ENCODE measurements at regions not wholly inside any gene's neighbourhood (a gene's known extent, or its start where the extent isn't known, plus 50 kb on each side); places are given as distances from the start of the nearest gene placed in this dataset.

DNA sequence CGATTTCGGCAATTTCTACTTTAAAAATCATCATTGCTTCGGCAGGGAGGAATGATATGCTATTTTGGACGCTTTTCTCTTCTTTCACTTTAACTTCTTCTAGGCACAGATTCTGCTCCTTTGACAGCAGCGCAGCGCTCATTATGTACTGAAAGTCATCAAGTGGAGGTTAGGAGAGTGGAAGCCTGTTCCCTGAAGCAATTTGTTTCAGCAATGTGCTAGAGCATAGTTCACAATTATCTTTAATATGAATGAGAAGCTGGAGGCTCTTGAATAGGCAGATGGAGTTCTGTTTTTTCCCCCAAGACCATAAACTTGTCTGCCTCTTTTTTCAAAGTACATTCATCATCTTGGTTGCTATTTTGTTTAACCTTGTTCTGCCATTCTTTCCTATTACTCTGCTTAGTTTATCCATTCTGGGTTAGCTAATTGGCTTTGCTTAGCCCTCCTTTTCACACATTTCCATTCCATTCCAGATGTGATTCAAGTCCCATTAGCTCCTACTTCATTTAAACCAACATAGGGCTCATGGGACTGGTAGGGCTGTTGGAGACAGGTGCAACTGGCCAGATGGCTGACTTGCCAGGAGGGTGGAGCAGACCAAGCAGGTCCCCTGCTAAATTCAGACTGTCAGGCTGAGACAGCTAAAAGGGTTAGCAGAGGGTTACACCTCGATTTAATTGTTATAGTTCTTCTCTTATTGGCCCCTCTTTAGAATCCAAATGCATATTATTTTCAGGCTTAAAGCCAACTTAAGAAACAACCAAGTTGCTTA, 534.7 kb upstream of the CBLB start:
- in situ Hi-C loops (cut with HindIII; ENCODE audit: low sequenced_read_pairs): no loop called here
- no peak for DNase-seq (ENCODE audit: low read depth, low spot score)
- H3K4me3 ChIP-seq (ENCODE audit: low read depth, low read length): no peak overlapping the region
- TF ChIP-seq, protein P1, sequence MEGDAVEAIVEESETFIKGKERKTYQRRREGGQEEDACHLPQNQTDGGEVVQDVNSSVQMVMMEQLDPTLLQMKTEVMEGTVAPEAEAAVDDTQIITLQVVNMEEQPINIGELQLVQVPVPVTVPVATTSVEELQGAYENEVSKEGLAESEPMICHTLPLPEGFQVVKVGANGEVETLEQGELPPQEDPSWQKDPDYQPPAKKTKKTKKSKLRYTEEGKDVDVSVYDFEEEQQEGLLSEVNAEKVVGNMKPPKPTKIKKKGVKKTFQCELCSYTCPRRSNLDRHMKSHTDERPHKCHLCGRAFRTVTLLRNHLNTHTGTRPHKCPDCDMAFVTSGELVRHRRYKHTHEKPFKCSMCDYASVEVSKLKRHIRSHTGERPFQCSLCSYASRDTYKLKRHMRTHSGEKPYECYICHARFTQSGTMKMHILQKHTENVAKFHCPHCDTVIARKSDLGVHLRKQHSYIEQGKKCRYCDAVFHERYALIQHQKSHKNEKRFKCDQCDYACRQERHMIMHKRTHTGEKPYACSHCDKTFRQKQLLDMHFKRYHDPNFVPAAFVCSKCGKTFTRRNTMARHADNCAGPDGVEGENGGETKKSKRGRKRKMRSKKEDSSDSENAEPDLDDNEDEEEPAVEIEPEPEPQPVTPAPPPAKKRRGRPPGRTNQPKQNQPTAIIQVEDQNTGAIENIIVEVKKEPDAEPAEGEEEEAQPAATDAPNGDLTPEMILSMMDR (IDR thresholded peaks at IDR 0.05; ENCODE audit: low read depth, low read length): no peak

DNA sequence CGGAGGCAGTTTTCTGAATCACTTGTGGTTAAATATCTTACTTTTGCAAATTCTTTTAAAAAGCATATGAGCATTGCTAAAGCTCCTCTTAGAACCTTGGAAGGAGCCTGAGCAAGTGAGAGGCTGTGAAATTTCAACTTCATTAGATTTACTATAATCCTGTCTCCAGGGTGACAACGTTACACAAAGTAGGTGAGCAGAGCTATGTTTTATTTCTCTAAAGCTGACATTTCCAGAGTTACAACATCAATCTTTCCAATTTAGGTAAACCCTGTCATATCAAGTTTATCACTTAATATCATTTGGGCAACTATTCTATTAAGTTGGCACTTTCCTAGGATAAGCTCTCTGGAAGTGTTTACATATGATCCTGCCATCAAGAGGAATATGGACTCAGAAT, 544.9 kb upstream of the CBLB start:
- in situ Hi-C loops (cut with HindIII; ENCODE audit: low sequenced_read_pairs): no loop called here
- TF ChIP-seq, protein P1 (IDR thresholded peaks at IDR 0.05; ENCODE audit: low read depth, low read length): no peak
- no peak for DNase-seq (ENCODE audit: low read depth, low spot score)
- H3K4me3 ChIP-seq (ENCODE audit: low read depth, low read length): no peak overlapping the region

DNA sequence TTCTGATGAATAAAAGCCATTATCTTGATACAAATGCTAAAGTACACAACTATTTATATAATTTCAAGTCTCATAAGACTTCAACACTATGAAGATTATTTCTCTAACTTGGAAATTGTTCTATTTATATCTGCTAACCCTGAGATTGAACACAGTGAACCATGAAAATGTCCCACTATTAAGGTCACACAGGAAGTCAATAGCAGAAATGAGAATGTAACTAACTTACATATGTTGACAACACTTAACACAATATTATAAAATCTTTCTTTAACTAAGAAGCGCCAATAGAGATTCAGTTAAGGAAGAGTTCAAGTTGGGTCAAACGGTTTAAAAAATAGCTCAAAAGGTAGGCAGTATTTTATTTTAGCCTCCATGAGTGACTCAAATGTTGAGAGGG, 551.8 kb upstream of the CBLB start:
- TF ChIP-seq, protein P1 (IDR thresholded peaks at IDR 0.05; ENCODE audit: low read depth, low read length): no peak
- DNase-seq (ENCODE audit: low read depth, low spot score): no peak
- in situ Hi-C loops (cut with HindIII; ENCODE audit: low sequenced_read_pairs): no loop called here
- no peak overlapping the region for H3K4me3 ChIP-seq (ENCODE audit: low read depth, low read length)

DNA sequence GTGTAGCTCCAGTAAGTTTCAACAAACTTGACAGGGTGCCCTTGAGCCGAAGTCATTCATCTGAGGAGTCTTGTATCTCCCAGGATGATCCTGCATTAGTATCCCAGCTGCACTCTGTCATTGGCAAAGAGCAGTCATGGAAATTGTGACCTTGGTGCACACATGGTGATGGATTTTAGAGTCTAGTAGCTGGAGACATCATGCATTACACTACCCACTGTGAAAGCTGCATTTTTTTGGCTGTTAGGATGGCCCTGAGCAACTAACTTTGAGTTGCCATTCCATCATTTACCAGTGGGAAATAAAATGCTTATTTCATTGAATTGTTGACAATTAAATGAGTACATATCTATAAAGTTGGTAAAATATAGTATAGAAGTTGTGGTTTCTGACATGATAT, 552.6 kb upstream of the CBLB start:
- TF ChIP-seq, protein P1 (IDR thresholded peaks at IDR 0.05; ENCODE audit: low read depth, low read length): no peak
- no peak for DNase-seq (ENCODE audit: low read depth, low spot score)
- in situ Hi-C loops (cut with HindIII; ENCODE audit: low sequenced_read_pairs): no loop called here
- H3K4me3 ChIP-seq (ENCODE audit: low read depth, low read length): no peak overlapping the region

DNA sequence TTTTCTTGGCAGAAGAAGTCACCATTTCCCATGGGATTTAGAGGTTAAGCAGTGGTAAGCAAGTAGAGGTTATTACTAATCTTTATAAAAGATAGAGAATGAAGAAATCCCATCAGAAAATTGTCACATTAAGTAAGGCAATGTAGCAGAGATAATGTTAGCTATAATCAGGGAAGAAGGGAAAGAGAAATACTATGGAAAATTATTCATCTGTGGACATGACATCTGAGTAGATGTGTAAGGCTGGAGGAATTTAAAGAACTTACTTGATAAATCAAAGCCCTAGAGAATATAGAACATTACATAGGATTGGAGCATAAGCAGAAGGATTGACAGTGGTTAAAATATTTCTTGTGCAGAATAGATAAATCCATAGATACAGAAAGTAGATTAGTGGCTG, 553.1 kb upstream of the CBLB start:
- in situ Hi-C loops (cut with HindIII; ENCODE audit: low sequenced_read_pairs): no loop called here

DNA sequence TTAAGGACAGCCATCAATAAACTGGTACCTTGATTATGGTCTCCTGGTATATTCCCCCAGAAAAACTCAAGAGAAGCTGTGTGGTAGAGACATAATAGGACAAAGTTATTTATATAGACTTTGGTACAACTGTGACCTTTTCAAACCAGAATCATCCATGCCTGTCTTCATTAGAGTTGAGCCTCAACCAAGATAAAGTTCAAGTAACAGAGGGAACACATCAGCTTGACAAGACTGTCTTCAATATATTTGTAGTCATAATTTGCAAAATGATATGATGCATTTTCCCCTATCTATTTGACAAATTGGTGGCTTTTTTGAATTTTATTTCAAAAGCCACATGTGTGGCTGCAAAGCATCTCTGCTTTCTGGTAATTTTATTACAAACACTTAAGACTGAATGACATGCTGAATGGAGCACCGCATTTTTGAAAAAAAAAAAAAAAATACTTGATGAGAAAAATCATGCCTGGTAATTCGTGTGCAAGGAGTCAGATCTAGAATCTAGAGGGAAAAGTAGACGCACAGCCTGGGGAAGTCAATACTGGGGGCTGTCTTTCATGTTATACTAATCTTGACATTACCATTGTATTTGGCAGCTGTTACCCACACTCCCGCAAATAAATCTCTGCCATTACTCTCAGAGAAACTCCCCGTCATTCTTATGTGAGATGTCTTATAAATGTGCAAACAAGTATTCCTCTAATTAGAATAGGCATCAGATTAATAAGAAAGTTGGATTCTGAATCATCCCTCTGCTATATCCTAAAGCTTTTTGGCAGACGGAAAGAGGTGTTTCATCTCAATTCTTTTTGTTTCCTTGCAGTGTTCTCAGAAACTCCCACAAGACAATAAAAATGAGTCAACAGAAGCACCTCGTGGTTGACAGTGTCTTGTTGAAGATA, 554.8 kb upstream of the CBLB start:
- in situ Hi-C loops (cut with HindIII; ENCODE audit: low sequenced_read_pairs): no loop called here
- TF ChIP-seq, protein P1 (IDR thresholded peaks at IDR 0.05; ENCODE audit: low read depth, low read length): no peak
- H3K4me3 ChIP-seq (ENCODE audit: low read depth, low read length): no peak overlapping the region
- peak; percentile 6 for DNase-seq (ENCODE audit: low read depth, low spot score)

More for the DNA sequence above, 553.1 kb upstream of the CBLB start:
- DNase-seq (ENCODE audit: low read depth, low spot score): peak; percentile 34
- no peak overlapping the region for H3K4me3 ChIP-seq (ENCODE audit: low read depth, low read length)
- TF ChIP-seq, protein P1 (IDR thresholded peaks at IDR 0.05; ENCODE audit: low read depth, low read length): no peak
